ENCODE measurements at regions not wholly inside any gene's neighbourhood (a gene's known extent, or its start where the extent isn't known, plus 50 kb on each side); places are given as distances from the start of the nearest gene placed in this dataset.

GRCh38 chr14:84453307-84453950 is 1076.5 kb upstream of the FLRT2 start:
- H3K4me3 ChIP-seq (ENCODE audit: low read depth, low read length), result no peak overlapping the region
- DNase-seq (ENCODE audit: low read depth), result no peak
- TF ChIP-seq, protein P1, sequence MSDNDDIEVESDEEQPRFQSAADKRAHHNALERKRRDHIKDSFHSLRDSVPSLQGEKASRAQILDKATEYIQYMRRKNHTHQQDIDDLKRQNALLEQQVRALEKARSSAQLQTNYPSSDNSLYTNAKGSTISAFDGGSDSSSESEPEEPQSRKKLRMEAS (IDR thresholded peaks at IDR 0.05; ENCODE audit: low read depth, low read length), result no peak
- TF ChIP-seq CTCF (IDR thresholded peaks at IDR 0.05; ENCODE audit: low read depth, low read length) (no peak), POLR2A (IDR thresholded peaks at IDR 0.05; ENCODE audit: extremely low read depth, insufficient read length) (no peak), MYC (IDR thresholded peaks at IDR 0.05; ENCODE audit: low read depth, low read length) (no peak)

DNA sequence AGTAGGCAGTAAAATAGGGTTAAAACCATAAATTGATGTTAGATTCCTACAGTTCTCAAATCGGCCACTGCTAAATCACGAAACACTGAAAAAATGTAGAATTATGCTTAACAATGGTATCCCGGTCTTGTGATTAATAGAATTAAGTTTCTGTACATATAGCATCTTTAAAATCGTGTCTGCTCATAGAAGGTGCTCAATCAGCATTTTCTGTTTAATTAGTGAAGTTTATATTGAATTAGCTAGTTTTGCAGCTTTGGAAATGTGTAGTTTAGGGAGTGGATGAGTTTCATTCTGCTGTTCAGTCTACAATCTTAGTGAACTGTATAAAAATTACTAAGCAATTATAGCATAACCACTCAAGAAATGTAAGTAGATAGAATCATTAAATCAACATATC is 1075.8 kb upstream of the FLRT2 start:
- no peak overlapping the region for H3K4me3 ChIP-seq (ENCODE audit: low read depth, low read length)
- no peak for TF ChIP-seq MYC (IDR thresholded peaks at IDR 0.05; ENCODE audit: low read depth, low read length)
- TF ChIP-seq, protein P1 (IDR thresholded peaks at IDR 0.05; ENCODE audit: low read depth, low read length), result no peak
- DNase-seq (ENCODE audit: low read depth), result no peak

DNA sequence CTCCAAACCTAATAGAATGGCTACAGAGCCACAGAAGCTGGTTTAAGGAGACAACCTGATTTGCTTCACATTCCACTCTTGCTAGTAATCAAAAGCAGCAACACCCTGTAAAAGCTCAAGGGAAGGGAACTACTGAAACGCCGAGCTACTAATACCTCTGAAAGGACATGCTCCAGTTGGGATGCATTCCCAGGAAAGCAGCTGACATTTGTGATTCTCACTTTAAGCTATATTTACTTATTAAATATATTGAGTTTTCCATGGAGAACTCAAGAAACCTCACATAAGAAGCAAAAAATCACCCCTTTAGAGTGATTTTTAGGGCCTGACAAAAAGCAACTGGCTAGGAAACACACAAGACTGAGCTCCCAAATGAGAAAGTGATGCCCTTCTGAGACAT is 1073.0 kb upstream of the FLRT2 start:
- no peak overlapping the region for H3K4me3 ChIP-seq (ENCODE audit: low read depth, low read length)
- TF ChIP-seq MYC (IDR thresholded peaks at IDR 0.05; ENCODE audit: low read depth, low read length) (no peak), CTCF (IDR thresholded peaks at IDR 0.05; ENCODE audit: low read depth, low read length) (no peak), POLR2A (IDR thresholded peaks at IDR 0.05; ENCODE audit: extremely low read depth, insufficient read length) (no peak)
- TF ChIP-seq, protein P1 (IDR thresholded peaks at IDR 0.05; ENCODE audit: low read depth, low read length), result no peak
- no peak for DNase-seq (ENCODE audit: low read depth)

DNA sequence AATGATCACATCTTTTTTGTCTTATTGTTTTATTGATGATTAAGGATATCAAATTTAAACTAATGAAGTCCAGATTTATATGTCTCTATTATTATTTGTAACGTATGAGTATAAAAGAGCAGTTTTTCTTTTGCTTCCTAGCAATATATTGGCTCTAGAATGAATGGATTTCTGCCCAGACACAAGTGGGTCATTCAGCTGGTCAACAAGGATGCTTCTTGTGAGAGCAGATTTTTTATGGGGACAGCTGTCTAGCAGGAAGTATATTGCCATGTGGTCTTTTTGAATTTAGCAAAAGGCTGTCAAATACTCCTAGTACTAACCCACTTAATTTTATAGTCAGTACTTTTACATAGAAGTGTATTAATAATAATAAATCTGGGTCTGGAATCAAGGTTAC is 1071.1 kb upstream of the FLRT2 start:
- H3K4me3 ChIP-seq (ENCODE audit: low read depth, low read length), result no peak overlapping the region
- no peak for TF ChIP-seq POLR2A (IDR thresholded peaks at IDR 0.05; ENCODE audit: extremely low read depth, insufficient read length)
- TF ChIP-seq CTCF (IDR thresholded peaks at IDR 0.05; ENCODE audit: low read depth, low read length), result no peak
- no peak for TF ChIP-seq MYC (IDR thresholded peaks at IDR 0.05; ENCODE audit: low read depth, low read length)
- TF ChIP-seq, protein P1 (IDR thresholded peaks at IDR 0.05; ENCODE audit: low read depth, low read length), result no peak
- no peak for DNase-seq (ENCODE audit: low read depth)

GRCh38 chr14:84465880-84466279 is 1064.1 kb upstream of the FLRT2 start:
- DNase-seq (ENCODE audit: low read depth), result no peak
- TF ChIP-seq MYC (IDR thresholded peaks at IDR 0.05; ENCODE audit: low read depth, low read length) (no peak), CTCF (IDR thresholded peaks at IDR 0.05; ENCODE audit: low read depth, low read length) (no peak), POLR2A (IDR thresholded peaks at IDR 0.05; ENCODE audit: extremely low read depth, insufficient read length) (no peak)
- TF ChIP-seq, protein P1 (IDR thresholded peaks at IDR 0.05; ENCODE audit: low read depth, low read length), result no peak

GRCh38 chr14:84468153-84468552 is 1061.8 kb upstream of the FLRT2 start:
- TF ChIP-seq, protein P1 (IDR thresholded peaks at IDR 0.05; ENCODE audit: low read depth, low read length), result no peak
- TF ChIP-seq CTCF (IDR thresholded peaks at IDR 0.05; ENCODE audit: low read depth, low read length), result no peak
- no peak for TF ChIP-seq POLR2A (IDR thresholded peaks at IDR 0.05; ENCODE audit: extremely low read depth, insufficient read length)
- no peak for TF ChIP-seq MYC (IDR thresholded peaks at IDR 0.05; ENCODE audit: low read depth, low read length)
- H3K4me3 ChIP-seq (ENCODE audit: low read depth, low read length), result no peak overlapping the region
- no peak for DNase-seq (ENCODE audit: low read depth)

More at GRCh38 chr14:84465880-84466279, 1064.1 kb upstream of the FLRT2 start:
- no peak overlapping the region for H3K4me3 ChIP-seq (ENCODE audit: low read depth, low read length)

Data from NB4 (cell line).